GM23338 (cell line): ENCODE measurements at regions not wholly inside any gene's neighbourhood (a gene's known extent, or its start where the extent isn't known, plus 50 kb on each side); places are given as distances from the start of the nearest gene placed in this dataset.

Experiments used
- EZH2 ChIP-seq: fragments of 200-600 bp; sonication (generic); IDR thresholded peaks from one replicate; pipeline ENCODE4 v1.8.0; 2017; ENCODE audit warnings: antibody characterized with exemption, mild to moderate bottlenecking, low read depth; ENCODE audit not compliant: unreplicated experiment
- POLR2AphosphoS5 ChIP-seq: IDR thresholded peaks from 2 replicates; pipeline ENCODE4 v1.6.1; 2016; ENCODE audit warnings: antibody characterized with exemption, low read depth
- TF ChIP-seq, protein P1 (sequence below), 2 experiments: fragments of 200-600 bp in 1 of 2; sonication (generic) in 1 of 2; conservative IDR thresholded peaks; 2 replicates each; pipeline versions ENCODE4 v1.5.1 to v1.6.1; 2016 to 2017; ENCODE audit warnings: antibody characterized with exemption in 2 of 2, low read depth in 2 of 2, mild to moderate bottlenecking in 2 of 2, moderate library complexity in 1 of 2
- TF ChIP-seq, protein P2 (sequence below): IDR thresholded peaks from one replicate; pipeline ENCODE4 v1.6.1; 2018; ENCODE audit warnings: antibody characterized with exemption; ENCODE audit not compliant: unreplicated experiment
- TF ChIP-seq, protein P3 (sequence below): IDR thresholded peaks from 2 replicates; pipeline ENCODE4 v1.6.1; 2016; ENCODE audit warnings: antibody characterized with exemption

DNA sequence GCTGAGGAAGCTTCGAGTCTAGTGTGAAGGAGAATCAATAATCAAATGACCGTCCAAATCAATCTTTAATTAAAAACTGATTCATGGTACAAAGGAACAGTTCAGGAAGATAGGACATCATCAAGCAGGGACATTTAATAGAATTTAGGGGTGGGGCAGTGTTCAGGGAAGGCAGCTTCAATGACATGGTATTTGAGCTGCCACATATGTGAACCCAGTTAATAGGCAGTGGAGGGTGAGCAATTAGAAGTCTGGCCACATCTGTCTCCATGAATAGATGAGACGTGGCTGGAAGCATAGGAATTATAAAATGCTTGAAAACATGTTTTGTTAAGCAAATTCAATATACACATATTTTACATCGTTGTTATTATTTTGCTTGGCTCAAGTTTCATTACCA, 362.7 kb downstream of the PRDM2 start:
- TF ChIP-seq, protein P1, sequence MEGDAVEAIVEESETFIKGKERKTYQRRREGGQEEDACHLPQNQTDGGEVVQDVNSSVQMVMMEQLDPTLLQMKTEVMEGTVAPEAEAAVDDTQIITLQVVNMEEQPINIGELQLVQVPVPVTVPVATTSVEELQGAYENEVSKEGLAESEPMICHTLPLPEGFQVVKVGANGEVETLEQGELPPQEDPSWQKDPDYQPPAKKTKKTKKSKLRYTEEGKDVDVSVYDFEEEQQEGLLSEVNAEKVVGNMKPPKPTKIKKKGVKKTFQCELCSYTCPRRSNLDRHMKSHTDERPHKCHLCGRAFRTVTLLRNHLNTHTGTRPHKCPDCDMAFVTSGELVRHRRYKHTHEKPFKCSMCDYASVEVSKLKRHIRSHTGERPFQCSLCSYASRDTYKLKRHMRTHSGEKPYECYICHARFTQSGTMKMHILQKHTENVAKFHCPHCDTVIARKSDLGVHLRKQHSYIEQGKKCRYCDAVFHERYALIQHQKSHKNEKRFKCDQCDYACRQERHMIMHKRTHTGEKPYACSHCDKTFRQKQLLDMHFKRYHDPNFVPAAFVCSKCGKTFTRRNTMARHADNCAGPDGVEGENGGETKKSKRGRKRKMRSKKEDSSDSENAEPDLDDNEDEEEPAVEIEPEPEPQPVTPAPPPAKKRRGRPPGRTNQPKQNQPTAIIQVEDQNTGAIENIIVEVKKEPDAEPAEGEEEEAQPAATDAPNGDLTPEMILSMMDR (conservative IDR thresholded peaks at IDR 0.05; ENCODE audit: low read depth in 2 of 2): no peak
- TF ChIP-seq POLR2AphosphoS5 (no peak), EZH2 (no peak)
- TF ChIP-seq, protein P2, sequence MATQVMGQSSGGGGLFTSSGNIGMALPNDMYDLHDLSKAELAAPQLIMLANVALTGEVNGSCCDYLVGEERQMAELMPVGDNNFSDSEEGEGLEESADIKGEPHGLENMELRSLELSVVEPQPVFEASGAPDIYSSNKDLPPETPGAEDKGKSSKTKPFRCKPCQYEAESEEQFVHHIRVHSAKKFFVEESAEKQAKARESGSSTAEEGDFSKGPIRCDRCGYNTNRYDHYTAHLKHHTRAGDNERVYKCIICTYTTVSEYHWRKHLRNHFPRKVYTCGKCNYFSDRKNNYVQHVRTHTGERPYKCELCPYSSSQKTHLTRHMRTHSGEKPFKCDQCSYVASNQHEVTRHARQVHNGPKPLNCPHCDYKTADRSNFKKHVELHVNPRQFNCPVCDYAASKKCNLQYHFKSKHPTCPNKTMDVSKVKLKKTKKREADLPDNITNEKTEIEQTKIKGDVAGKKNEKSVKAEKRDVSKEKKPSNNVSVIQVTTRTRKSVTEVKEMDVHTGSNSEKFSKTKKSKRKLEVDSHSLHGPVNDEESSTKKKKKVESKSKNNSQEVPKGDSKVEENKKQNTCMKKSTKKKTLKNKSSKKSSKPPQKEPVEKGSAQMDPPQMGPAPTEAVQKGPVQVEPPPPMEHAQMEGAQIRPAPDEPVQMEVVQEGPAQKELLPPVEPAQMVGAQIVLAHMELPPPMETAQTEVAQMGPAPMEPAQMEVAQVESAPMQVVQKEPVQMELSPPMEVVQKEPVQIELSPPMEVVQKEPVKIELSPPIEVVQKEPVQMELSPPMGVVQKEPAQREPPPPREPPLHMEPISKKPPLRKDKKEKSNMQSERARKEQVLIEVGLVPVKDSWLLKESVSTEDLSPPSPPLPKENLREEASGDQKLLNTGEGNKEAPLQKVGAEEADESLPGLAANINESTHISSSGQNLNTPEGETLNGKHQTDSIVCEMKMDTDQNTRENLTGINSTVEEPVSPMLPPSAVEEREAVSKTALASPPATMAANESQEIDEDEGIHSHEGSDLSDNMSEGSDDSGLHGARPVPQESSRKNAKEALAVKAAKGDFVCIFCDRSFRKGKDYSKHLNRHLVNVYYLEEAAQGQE: no peak
- TF ChIP-seq, protein P3, sequence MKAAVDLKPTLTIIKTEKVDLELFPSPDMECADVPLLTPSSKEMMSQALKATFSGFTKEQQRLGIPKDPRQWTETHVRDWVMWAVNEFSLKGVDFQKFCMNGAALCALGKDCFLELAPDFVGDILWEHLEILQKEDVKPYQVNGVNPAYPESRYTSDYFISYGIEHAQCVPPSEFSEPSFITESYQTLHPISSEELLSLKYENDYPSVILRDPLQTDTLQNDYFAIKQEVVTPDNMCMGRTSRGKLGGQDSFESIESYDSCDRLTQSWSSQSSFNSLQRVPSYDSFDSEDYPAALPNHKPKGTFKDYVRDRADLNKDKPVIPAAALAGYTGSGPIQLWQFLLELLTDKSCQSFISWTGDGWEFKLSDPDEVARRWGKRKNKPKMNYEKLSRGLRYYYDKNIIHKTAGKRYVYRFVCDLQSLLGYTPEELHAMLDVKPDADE: no peak
